ENCODE measurements at regions not wholly inside any gene's neighbourhood (a gene's known extent, or its start where the extent isn't known, plus 50 kb on each side); places are given as distances from the start of the nearest gene placed in this dataset.
"Not testable (repeated sequence)": the region's sequence is repeated elsewhere in the genome, so short reads cannot be mapped to it uniquely, and the experiment has no call there.

- not testable (repeated sequence) for DNase-seq (ENCODE audit: low read depth in 4 of 4, low spot score in 3 of 4)
Observed at GRCh38 chrX:95549552-95549951, 1135.1 kb upstream of the DIAPH2 start.

- no peak for DNase-seq (ENCODE audit: low read depth in 4 of 4, low spot score in 3 of 4)
Observed at GRCh38 chrX:95585321-95585720, 1099.3 kb upstream of the DIAPH2 start.

- no peak for DNase-seq (ENCODE audit: low read depth in 4 of 4, low spot score in 3 of 4)
Observed at GRCh38 chrX:95612350-95612749, 1072.3 kb upstream of the DIAPH2 start.

- no peak for DNase-seq (ENCODE audit: low read depth in 4 of 4, low spot score in 3 of 4)
Observed at GRCh38 chrX:95622200-95622599, 1062.4 kb upstream of the DIAPH2 start.

GRCh38 chrX:95626748-95627147 lies 1057.9 kb upstream of the DIAPH2 start:
- DNase-seq (ENCODE audit: low read depth in 4 of 4, low spot score in 3 of 4): no peak

- no peak for DNase-seq (ENCODE audit: low read depth in 4 of 4, low spot score in 3 of 4)
Observed at GRCh38 chrX:95628796-95629195, 1055.8 kb upstream of the DIAPH2 start.

- no peak for DNase-seq (ENCODE audit: low read depth in 4 of 4, low spot score in 3 of 4)
Observed at GRCh38 chrX:95629737-95630136, 1054.9 kb upstream of the DIAPH2 start.

GRCh38 chrX:95640226-95640625 lies 1044.4 kb upstream of the DIAPH2 start:
- DNase-seq (ENCODE audit: low read depth in 4 of 4, low spot score in 3 of 4): no peak

- DNase-seq (ENCODE audit: low read depth in 4 of 4, low spot score in 3 of 4): no peak
Observed at GRCh38 chrX:95645738-95646137, 1038.9 kb upstream of the DIAPH2 start.

GRCh38 chrX:95662200-95662599 lies 1022.4 kb upstream of the DIAPH2 start:
- no peak for DNase-seq (ENCODE audit: low read depth in 4 of 4, low spot score in 3 of 4)

- no peak for DNase-seq (ENCODE audit: low read depth in 4 of 4, low spot score in 3 of 4)
Observed at GRCh38 chrX:95666056-95666455, 1018.6 kb upstream of the DIAPH2 start.

GRCh38 chrX:95675011-95675410 lies 1009.6 kb upstream of the DIAPH2 start:
- no peak for DNase-seq (ENCODE audit: low read depth in 4 of 4, low spot score in 3 of 4)

GRCh38 chrX:95675794-95676193 lies 1008.8 kb upstream of the DIAPH2 start:
- DNase-seq (ENCODE audit: low read depth in 4 of 4, low spot score in 3 of 4): no peak

GRCh38 chrX:95678679-95679078 lies 1006.0 kb upstream of the DIAPH2 start:
- DNase-seq (ENCODE audit: low read depth in 4 of 4, low spot score in 3 of 4): no peak

- no peak for DNase-seq (ENCODE audit: low read depth in 4 of 4, low spot score in 3 of 4)
Observed at GRCh38 chrX:95693365-95693764, 991.3 kb upstream of the DIAPH2 start.

- no peak for DNase-seq (ENCODE audit: low read depth in 4 of 4, low spot score in 3 of 4)
Observed at GRCh38 chrX:95703696-95704095, 980.9 kb upstream of the DIAPH2 start.

- no peak for DNase-seq (ENCODE audit: low read depth in 4 of 4, low spot score in 3 of 4)
Observed at GRCh38 chrX:95716841-95717240, 967.8 kb upstream of the DIAPH2 start.

GRCh38 chrX:95718746-95719145 lies 965.9 kb upstream of the DIAPH2 start:
- no peak for DNase-seq (ENCODE audit: low read depth in 4 of 4, low spot score in 3 of 4)

- DNase-seq (ENCODE audit: low read depth in 4 of 4, low spot score in 3 of 4): no peak
Observed at GRCh38 chrX:95721011-95721410, 963.6 kb upstream of the DIAPH2 start.

GRCh38 chrX:95728446-95728845 lies 956.2 kb upstream of the DIAPH2 start:
- DNase-seq (ENCODE audit: low read depth in 4 of 4, low spot score in 3 of 4): no peak

GRCh38 chrX:95729401-95729800 lies 955.2 kb upstream of the DIAPH2 start:
- no peak for DNase-seq (ENCODE audit: low read depth in 4 of 4, low spot score in 3 of 4)

GRCh38 chrX:95733426-95733825 lies 951.2 kb upstream of the DIAPH2 start:
- no peak for DNase-seq (ENCODE audit: low read depth in 4 of 4, low spot score in 3 of 4)

- no peak for DNase-seq (ENCODE audit: low read depth in 4 of 4, low spot score in 3 of 4)
Observed at GRCh38 chrX:95754411-95754810, 930.2 kb upstream of the DIAPH2 start.

- DNase-seq (ENCODE audit: low read depth in 4 of 4, low spot score in 3 of 4): no peak
Observed at GRCh38 chrX:95760356-95760755, 924.3 kb upstream of the DIAPH2 start.

Measured in left renal pelvis (tissue), 4 donors.